GM10266 (cell line): ENCODE measurements at regions not wholly inside any gene's neighbourhood (a gene's known extent, or its start where the extent isn't known, plus 50 kb on each side); places are given as distances from the start of the nearest gene placed in this dataset.
"Not testable (repeated sequence)": the region's sequence is repeated elsewhere in the genome, so short reads cannot be mapped to it uniquely, and the experiment has no call there.

Source experiments
- DNase-seq: peaks from one replicate; pipeline ENCODE4 v3.0.0; 2012; ENCODE audit errors: extremely low spot score
- TF ChIP-seq, protein P1 (sequence below): IDR thresholded peaks from 2 replicates; pipeline ENCODE4 v1.5.1; 2012; ENCODE audit warnings: mild to moderate bottlenecking, low read depth; ENCODE audit not compliant: control insufficient read depth, insufficient read depth; ENCODE audit errors: missing control alignments

DNA sequence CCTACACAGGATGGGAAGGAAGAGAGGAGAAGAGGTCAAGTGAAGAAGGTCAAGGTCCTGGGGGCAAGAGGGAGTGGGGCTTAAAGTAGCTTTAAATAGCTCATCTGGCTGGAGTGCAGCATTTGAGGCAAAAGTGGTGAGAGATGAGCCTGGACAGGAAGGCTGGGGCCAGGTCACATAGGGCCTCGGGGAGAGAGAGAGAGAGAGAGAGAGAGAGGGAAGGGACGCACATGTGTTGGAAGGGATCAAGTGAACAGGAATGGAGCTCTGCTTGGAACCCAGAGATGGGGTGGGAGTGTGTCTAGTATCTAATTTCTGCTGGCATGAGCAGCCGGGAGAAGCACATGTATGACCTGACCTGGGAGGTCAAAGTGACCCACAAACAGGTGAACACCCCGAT, 407.5 kb downstream of the MED13L start:
- DNase-seq, result no peak
- TF ChIP-seq, protein P1, sequence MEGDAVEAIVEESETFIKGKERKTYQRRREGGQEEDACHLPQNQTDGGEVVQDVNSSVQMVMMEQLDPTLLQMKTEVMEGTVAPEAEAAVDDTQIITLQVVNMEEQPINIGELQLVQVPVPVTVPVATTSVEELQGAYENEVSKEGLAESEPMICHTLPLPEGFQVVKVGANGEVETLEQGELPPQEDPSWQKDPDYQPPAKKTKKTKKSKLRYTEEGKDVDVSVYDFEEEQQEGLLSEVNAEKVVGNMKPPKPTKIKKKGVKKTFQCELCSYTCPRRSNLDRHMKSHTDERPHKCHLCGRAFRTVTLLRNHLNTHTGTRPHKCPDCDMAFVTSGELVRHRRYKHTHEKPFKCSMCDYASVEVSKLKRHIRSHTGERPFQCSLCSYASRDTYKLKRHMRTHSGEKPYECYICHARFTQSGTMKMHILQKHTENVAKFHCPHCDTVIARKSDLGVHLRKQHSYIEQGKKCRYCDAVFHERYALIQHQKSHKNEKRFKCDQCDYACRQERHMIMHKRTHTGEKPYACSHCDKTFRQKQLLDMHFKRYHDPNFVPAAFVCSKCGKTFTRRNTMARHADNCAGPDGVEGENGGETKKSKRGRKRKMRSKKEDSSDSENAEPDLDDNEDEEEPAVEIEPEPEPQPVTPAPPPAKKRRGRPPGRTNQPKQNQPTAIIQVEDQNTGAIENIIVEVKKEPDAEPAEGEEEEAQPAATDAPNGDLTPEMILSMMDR, result no peak

DNA sequence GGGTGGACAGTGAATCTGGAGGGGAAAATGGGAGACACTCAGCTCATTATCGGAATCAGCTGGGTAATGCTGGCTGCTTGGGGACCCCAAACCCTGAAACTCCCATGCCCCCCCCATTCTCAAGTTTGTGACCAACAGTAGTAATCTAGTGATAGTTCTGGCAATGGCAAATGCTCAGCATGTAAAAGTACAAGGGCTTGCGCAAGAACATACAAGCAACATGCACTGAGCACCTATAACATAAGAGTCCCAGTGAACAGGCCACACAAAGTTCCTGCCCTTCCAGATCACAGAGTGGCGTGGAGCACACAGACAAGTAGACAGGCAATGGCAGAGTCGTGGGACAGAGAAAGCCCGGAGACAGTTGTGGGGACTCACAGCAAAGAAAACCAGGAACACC, 407.9 kb downstream of the MED13L start:
- TF ChIP-seq, protein P1, result no peak

DNA sequence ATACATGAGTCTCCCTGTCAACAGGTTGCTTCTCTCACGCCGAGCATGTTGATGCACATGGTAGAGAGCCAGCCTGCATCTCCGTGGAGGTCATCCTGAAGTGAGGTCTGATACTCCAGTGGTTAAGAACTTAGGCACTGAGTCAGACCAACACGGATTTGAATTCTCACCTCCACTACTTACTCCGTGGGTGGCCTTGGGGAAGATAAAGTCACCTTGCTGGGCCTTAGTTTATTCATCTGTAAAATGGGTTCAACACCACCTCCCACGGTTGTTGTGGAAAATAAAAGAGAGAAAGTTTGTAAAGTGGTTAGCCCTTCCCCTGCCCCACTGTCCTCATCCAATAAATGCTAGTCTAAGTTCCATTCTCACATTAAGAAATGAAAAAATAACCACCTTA, 408.9 kb downstream of the MED13L start:
- TF ChIP-seq, protein P1, result no peak
- no peak for DNase-seq

More for the DNA sequence above, 407.9 kb downstream of the MED13L start:
- DNase-seq, result no peak

DNA sequence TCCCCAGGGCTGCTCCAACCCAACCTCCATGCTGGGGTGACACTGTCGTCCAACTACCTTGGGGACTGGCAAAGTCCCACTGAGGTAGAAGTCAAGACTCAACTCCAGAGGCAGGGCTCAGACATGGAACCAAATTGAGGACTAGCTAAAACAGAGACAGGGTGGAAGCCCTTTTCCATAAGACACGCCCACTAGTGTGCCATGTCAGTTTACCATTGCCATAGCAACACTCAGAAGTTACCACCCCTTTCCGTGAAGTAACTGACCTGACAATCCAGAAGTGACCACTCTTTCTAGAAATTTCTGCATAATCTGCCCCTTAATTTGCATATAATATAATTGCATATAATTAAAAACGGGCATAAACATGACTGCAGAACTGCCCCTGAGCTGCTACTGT, 409.6 kb downstream of the MED13L start:
- TF ChIP-seq, protein P1, result no peak
- no peak for DNase-seq

DNA sequence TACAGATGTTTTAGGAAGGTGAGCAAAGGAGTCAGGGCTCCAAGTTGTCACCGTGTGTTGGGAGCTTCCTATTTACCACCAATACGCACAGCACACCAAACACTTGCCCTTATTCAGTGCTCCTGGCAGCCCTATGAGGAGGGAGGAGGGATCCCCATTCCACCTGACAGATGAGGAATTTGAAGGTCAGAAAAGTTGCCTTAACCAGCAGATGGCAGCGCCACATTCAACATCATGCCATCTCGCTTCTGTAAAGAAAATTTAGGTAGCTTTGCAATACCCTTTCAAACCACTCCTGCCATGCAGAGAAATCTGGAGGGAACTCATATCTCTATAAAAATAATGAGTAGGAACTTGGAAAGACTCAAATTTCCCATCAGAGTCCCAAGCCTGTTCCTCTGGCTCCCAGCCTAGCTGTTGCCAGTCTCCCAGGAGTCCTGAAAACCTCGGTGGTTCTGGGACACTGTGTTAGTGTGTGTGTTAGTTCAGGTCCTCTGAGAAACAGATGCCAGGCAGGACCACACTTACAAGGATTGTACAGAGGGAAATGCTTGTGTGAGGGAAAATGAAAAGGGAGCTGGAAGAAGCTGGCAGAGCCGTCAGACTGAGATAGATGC, 410.5 kb downstream of the MED13L start:
- DNase-seq, result no peak
- TF ChIP-seq, protein P1, result no peak

DNA sequence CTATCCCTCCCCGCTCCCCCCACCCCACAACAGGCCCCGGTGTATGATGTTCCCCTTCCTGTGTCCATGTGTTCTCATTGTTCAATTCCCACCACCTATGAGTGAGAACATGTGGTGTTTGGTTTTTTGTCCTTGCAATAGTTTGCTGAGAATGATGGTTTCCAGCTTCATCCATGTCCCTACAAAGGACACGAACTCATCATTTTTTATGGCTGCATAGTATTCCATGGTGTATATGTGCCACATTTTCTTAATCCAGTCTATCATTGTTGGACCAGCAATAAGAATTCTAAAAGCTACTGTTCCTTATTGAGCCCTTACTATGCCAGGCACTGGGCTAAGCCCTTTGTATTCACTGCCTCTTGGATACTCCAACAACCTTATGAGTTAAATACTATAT, 411.2 kb downstream of the MED13L start:
- not testable (repeated sequence) for DNase-seq

DNA sequence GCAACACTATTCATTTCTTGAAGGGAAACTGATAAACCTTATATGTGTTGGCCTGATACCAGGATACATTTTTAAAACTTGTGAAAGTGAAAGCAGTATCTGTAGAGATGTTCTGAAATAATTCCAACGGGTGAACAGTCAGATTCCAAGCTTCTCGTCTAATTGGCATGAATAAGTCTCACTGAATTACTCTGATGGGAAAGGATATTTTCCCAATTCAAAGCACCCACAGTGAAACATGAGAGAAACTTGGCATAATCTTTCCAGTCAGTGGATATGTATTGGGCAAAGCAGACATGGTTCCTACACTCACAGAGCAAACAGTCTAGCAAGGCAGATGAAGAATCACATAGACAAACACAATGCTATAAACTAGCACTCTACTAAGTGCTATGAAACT, 413.1 kb downstream of the MED13L start:
- no peak for DNase-seq
- TF ChIP-seq, protein P1, result no peak

DNA sequence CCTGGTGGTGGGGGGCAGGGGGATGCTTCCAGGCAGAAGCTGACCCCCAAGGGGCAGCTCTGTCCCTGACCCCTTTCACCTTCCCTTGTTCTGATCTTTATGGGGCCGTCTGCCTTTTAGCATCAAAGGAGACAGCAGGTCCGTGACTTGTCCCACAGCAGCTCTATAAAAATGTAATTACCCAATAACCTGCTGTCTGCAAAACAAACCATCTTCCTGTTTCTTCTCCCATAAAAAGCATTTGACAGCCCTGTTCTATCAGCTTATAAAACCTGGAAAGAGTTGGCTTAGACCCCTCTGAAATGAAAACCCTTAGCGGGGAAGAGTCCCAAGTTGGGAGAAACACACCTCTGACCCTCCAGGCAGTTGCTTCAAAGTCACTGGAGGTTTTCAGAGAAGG, 416.9 kb downstream of the MED13L start:
- TF ChIP-seq, protein P1, result no peak
- DNase-seq, result no peak
